NB4 (cell line): ENCODE measurements at regions not wholly inside any gene's neighbourhood (a gene's known extent, or its start where the extent isn't known, plus 50 kb on each side); places are given as distances from the start of the nearest gene placed in this dataset.

Source experiments
- CTCF ChIP-seq: IDR thresholded peaks from one replicate; pipeline ENCODE4 v1.5.1; 2012; ENCODE audit warnings: low read depth, low read length
- POLR2A ChIP-seq: IDR thresholded peaks from 2 replicates; pipeline ENCODE4 v1.6.1; 2011; ENCODE audit warnings: mild to moderate bottlenecking; ENCODE audit not compliant: insufficient read length; ENCODE audit errors: extremely low read depth

- no peak for TF ChIP-seq POLR2A
- no peak for TF ChIP-seq CTCF
Observed at GRCh38 chr10:130361351-130362105, 225.3 kb downstream of the GLRX3 start.
